ENCODE measurements at regions not wholly inside any gene's neighbourhood (a gene's known extent, or its start where the extent isn't known, plus 50 kb on each side); places are given as distances from the start of the nearest gene placed in this dataset.

- TF ChIP-seq CSRNP3 (CRISPR knock-in tag; IDR thresholded peaks at IDR 0.05): no peak
- TF ChIP-seq TOX (CRISPR knock-in tag; IDR thresholded peaks at IDR 0.05; ENCODE audit: borderline replicate concordance): no peak
- TF ChIP-seq ZNF8 (CRISPR knock-in tag; IDR thresholded peaks at IDR 0.05): no peak
- no peak for TF ChIP-seq ZC3H10 (CRISPR knock-in tag; IDR thresholded peaks at IDR 0.05)
- no peak for TF ChIP-seq SNAI2 (CRISPR knock-in tag; IDR thresholded peaks at IDR 0.05)
- TF ChIP-seq PPARA (CRISPR knock-in tag; IDR thresholded peaks at IDR 0.05; ENCODE audit: borderline replicate concordance): no peak
Measured at GRCh38 chr6:37114612-37115011, 55.3 kb upstream of the PIM1 start (continued).

- no peak for TF ChIP-seq POU6F1 (CRISPR knock-in tag; IDR thresholded peaks at IDR 0.05; ENCODE audit: borderline replicate concordance, low read depth)
- TF ChIP-seq PATZ1 (CRISPR knock-in tag; IDR thresholded peaks at IDR 0.05; ENCODE audit: borderline replicate concordance): no peak
- no peak for TF ChIP-seq ZNF70 (CRISPR knock-in tag; IDR thresholded peaks at IDR 0.05)
- TF ChIP-seq PPARA (CRISPR knock-in tag; IDR thresholded peaks at IDR 0.05; ENCODE audit: borderline replicate concordance): no peak
- no peak; the same call in 1 of the 3 replicates for ATAC-seq
Measured at GRCh38 chr6:37115236-37115895, 54.6 kb upstream of the PIM1 start.

GRCh38 chr6:37116326-37116725 lies 53.6 kb upstream of the PIM1 start:
- no peak for ATAC-seq
- TF ChIP-seq PPARA (CRISPR knock-in tag; IDR thresholded peaks at IDR 0.05; ENCODE audit: borderline replicate concordance) (no peak), ISL1 (CRISPR knock-in tag; IDR thresholded peaks at IDR 0.05) (no peak), CSDC2 (CRISPR knock-in tag; IDR thresholded peaks at IDR 0.05) (no peak)

GRCh38 chr6:37119387-37119886 lies 50.5 kb upstream of the PIM1 start:
- no peak for ATAC-seq
- TF ChIP-seq ESRRG (CRISPR knock-in tag; IDR thresholded peaks at IDR 0.05): no peak
- no peak for TF ChIP-seq GLIS3 (CRISPR knock-in tag; IDR thresholded peaks at IDR 0.05)
- no peak for TF ChIP-seq SNAI2 (CRISPR knock-in tag; IDR thresholded peaks at IDR 0.05)
- no peak for TF ChIP-seq CSDC2 (CRISPR knock-in tag; IDR thresholded peaks at IDR 0.05)
- no peak for TF ChIP-seq ZFP30 (CRISPR knock-in tag; IDR thresholded peaks at IDR 0.05)

Data from SK-N-SH treated with all-trans-retinoic acid at 6 μM for 48 hours (cell line).